HG02588 (cell line): ENCODE measurements at regions not wholly inside any gene's neighbourhood (a gene's known extent, or its start where the extent isn't known, plus 50 kb on each side); places are given as distances from the start of the nearest gene placed in this dataset.

Experiments
- ATAC-seq: cut with Tn5 transposase; IDR thresholded peaks from one replicate; pipeline ENCODE4 v1.9.1; 2021; ENCODE audit warnings: mild to moderate bottlenecking, moderate library complexity; ENCODE audit not compliant: unreplicated experiment

GRCh38 chr3:27935492-27935891, 213.4 kb upstream of the EOMES start:
- no peak for ATAC-seq

GRCh38 chr3:27939521-27939920, 217.4 kb upstream of the EOMES start:
- no peak for ATAC-seq

- no peak for ATAC-seq
Observed at GRCh38 chr3:27939940-27940339, 217.8 kb upstream of the EOMES start.

- ATAC-seq, result no peak
Observed at GRCh38 chr3:27943106-27943505, 221.0 kb upstream of the EOMES start.

GRCh38 chr3:27945229-27945628, 223.1 kb upstream of the EOMES start:
- no peak for ATAC-seq

GRCh38 chr3:27960133-27960532, 238.0 kb upstream of the EOMES start:
- ATAC-seq, result no peak

GRCh38 chr3:27963519-27963918, 241.4 kb upstream of the EOMES start:
- ATAC-seq, result no peak

- ATAC-seq, result no peak
Observed at GRCh38 chr3:27971600-27971999, 249.5 kb upstream of the EOMES start.

GRCh38 chr3:27976933-27977332, 254.8 kb upstream of the EOMES start:
- ATAC-seq, result peak; percentile 58

GRCh38 chr3:27978440-27978839, 256.3 kb upstream of the EOMES start:
- no peak for ATAC-seq

GRCh38 chr3:27985369-27986035, 255.9 kb upstream of the CMC1 start:
- ATAC-seq, result no peak

GRCh38 chr3:27986234-27986879, 255.1 kb upstream of the CMC1 start:
- no peak for ATAC-seq

- no peak for ATAC-seq
Observed at GRCh38 chr3:27990324-27990723, 251.1 kb upstream of the CMC1 start.

GRCh38 chr3:27990837-27991236, 250.6 kb upstream of the CMC1 start:
- no peak for ATAC-seq

GRCh38 chr3:27993051-27993450, 248.4 kb upstream of the CMC1 start:
- no peak for ATAC-seq

GRCh38 chr3:28000608-28001007, 240.8 kb upstream of the CMC1 start:
- ATAC-seq, result no peak

- no peak for ATAC-seq
Observed at GRCh38 chr3:28008235-28008634, 233.2 kb upstream of the CMC1 start.

- no peak for ATAC-seq
Observed at GRCh38 chr3:28012830-28013229, 228.6 kb upstream of the CMC1 start.

GRCh38 chr3:28013864-28014473, 227.4 kb upstream of the CMC1 start:
- ATAC-seq, result no peak

- ATAC-seq, result no peak
Observed at GRCh38 chr3:28018925-28019718, 222.3 kb upstream of the CMC1 start.

GRCh38 chr3:28019740-28020139, 221.7 kb upstream of the CMC1 start:
- ATAC-seq, result no peak

GRCh38 chr3:28022916-28023315, 218.5 kb upstream of the CMC1 start:
- no peak for ATAC-seq
